B cell (primary cell): ENCODE measurements at regions not wholly inside any gene's neighbourhood (a gene's known extent, or its start where the extent isn't known, plus 50 kb on each side); places are given as distances from the start of the nearest gene placed in this dataset. TPM values are rescaled to one million over a fixed set of nuclear protein-coding genes. Genes with fewer than 3 reads are reported as not detected.

Source experiments
- ATAC-seq: fragments of 200-7000 bp; cut with Tn5 transposase; one replicate; pipeline ENCODE4 v1.10.0; 2021; ENCODE audit warnings: low read depth, mild to moderate bottlenecking, moderate number of reproducible peaks, moderate library complexity
- CTCF ChIA-PET: fragments of 350-600 bp; sonication (Branson Sonifier 250); formaldehyde crosslinking; loops from one replicate; lab custom pipeline; 2021; ENCODE audit warnings: antibody characterized with exemption, inconsistent platforms; lab: Charles Lee
- POLR2A ChIA-PET: fragments of 350-600 bp; sonication (Branson Sonifier 250); formaldehyde crosslinking; loops from one replicate; lab custom pipeline; 2021; ENCODE audit warnings: antibody characterized with exemption; lab: Charles Lee
- DNase-seq: peaks from one replicate; pipeline ENCODE4 v3.0.0; 2013
- H2AFZ ChIP-seq: 2 replicates; pipeline ENCODE4 v1.6.1; 2012; ENCODE audit warnings: mild to moderate bottlenecking, low read depth, low read length; ENCODE audit not compliant: insufficient read depth, poor library complexity, severe bottlenecking
- H3K27ac ChIP-seq, 2 donors: 1 replicate in 1 of 2; 2 replicates in 1 of 2; pipeline ENCODE4 v1.5.1; 2012 to 2013; ENCODE audit warnings: low read length in 2 of 2, mild to moderate bottlenecking in 2 of 2, moderate library complexity in 1 of 2
- H3K27me3 ChIP-seq, 4 experiments: fragments of 200-600 bp in 1 of 4; sonication (generic) in 1 of 4; replicated peaks in 1 of 4; 1 replicate in 2 of 4; 2 replicates in 2 of 4; pipeline versions ENCODE4 v1.6.1 to v1.7.0; 2013 to 2016; ENCODE audit warnings: low read length in 3 of 4, mild to moderate bottlenecking in 2 of 4, mixed read lengths in 1 of 4, moderate library complexity in 1 of 4; ENCODE audit not compliant: insufficient read depth in 4 of 4, control insufficient read depth in 3 of 4; ENCODE audit errors: control extremely low read depth in 1 of 4
- H3K36me3 ChIP-seq, 2 experiments: replicated peaks in 1 of 2; 1 replicate in 1 of 2; 2 replicates in 1 of 2; pipeline versions ENCODE4 v1.6.1 to v1.7.1; 2013; ENCODE audit warnings: low read length in 1 of 2; ENCODE audit not compliant: insufficient read depth in 2 of 2, control insufficient read depth in 1 of 2; ENCODE audit errors: control extremely low read depth in 1 of 2, extremely low read depth in 1 of 2
- H3K4me1 ChIP-seq, 2 donors: fragments of 200-600 bp in 1 of 2; sonication (generic) in 1 of 2; 1 replicate in 1 of 2; 2 replicates in 1 of 2; pipeline versions ENCODE4 v1.5.1 to v1.6.1; 2013 to 2017; ENCODE audit warnings: low read length in 2 of 2; ENCODE audit not compliant: control insufficient read depth in 2 of 2, insufficient read depth in 2 of 2
- H3K4me2 ChIP-seq: replicated peaks from 2 replicates; pipeline ENCODE3; 2012; ENCODE audit warnings: mild to moderate bottlenecking, low read depth, low read length; ENCODE audit not compliant: poor library complexity, severe bottlenecking
- H3K4me3 ChIP-seq, 5 experiments: fragments of 200-600 bp in 1 of 5; sonication (generic) in 1 of 5; 1 replicate in 3 of 5; 2 replicates in 2 of 5; pipeline versions ENCODE4 v1.5.1 to v1.7.0; 2011 to 2016; ENCODE audit warnings: low read length in 4 of 5, mild to moderate bottlenecking in 4 of 5, low read depth in 2 of 5, control low read depth in 1 of 5, moderate library complexity in 1 of 5; ENCODE audit not compliant: insufficient read depth in 1 of 5; ENCODE audit errors: control extremely low read depth in 1 of 5, extremely low read depth in 1 of 5
- H3K79me2 ChIP-seq: fragments of 200-600 bp; sonication (generic); one replicate; pipeline ENCODE4 v1.6.0; 2016; ENCODE audit warnings: low read length; ENCODE audit not compliant: control insufficient read depth, insufficient read depth
- H3K9ac ChIP-seq: fragments of 200-600 bp; sonication (generic); 2 replicates; pipeline ENCODE4 v1.6.1; 2017; ENCODE audit warnings: mild to moderate bottlenecking, low read length, moderate library complexity
- H3K9me3 ChIP-seq, 3 donors: one replicate each; pipeline versions ENCODE4 v1.6.1 to v1.7.1; 2013; ENCODE audit warnings: low read length in 2 of 3; ENCODE audit not compliant: control insufficient read depth in 2 of 3, insufficient read depth in 1 of 3; ENCODE audit errors: control extremely low read depth in 1 of 3
- H4K20me1 ChIP-seq: 2 replicates; pipeline ENCODE4 v1.6.0; 2012; ENCODE audit warnings: mild to moderate bottlenecking, low read length; ENCODE audit not compliant: insufficient read depth, control insufficient read depth, poor library complexity, severe bottlenecking
- H3K27ac Mint-ChIP-seq: one replicate; pipeline ENCODE4 v1.8.0; 2021; ENCODE audit warnings: mixed read lengths
- H3K27me3 Mint-ChIP-seq: one replicate; pipeline ENCODE4 v1.8.0; 2021; ENCODE audit warnings: mixed read lengths
- H3K4me1 Mint-ChIP-seq: one replicate; pipeline ENCODE4 v1.8.0; 2021; ENCODE audit warnings: mixed read lengths
- H3K4me3 Mint-ChIP-seq: one replicate; pipeline ENCODE4 v1.8.0; 2021; ENCODE audit warnings: mixed read lengths
- H3K9me3 Mint-ChIP-seq: one replicate; pipeline ENCODE4 v1.8.0; 2022; ENCODE audit warnings: mixed read lengths; ENCODE audit not compliant: insufficient read depth
- CTCF ChIP-seq: fragments of 200-600 bp; IDR thresholded peaks from one replicate; pipeline ENCODE4 v1.8.0; 2022; ENCODE audit warnings: antibody characterized with exemption, mild to moderate bottlenecking
- EZH2 ChIP-seq: IDR thresholded peaks from 2 replicates; pipeline ENCODE4 v1.6.1; 2012; ENCODE audit warnings: borderline replicate concordance, low read depth, mild to moderate bottlenecking, moderate library complexity, low read length; ENCODE audit not compliant: insufficient read depth, poor library complexity, severe bottlenecking
- intact Hi-C: fragments of 100-400 bp; cut with micrococcal nuclease; formaldehyde crosslinking; loops from one replicate; pipeline ENCODE4 v1.10.0; 2022
- small RNA-seq: library from RNA; depleted of rRNA; stranded (forward); fragments of <200 nt; gene quantifications from one replicate; pipeline ENCODE3, GENCODE V24; 2012; ENCODE audit warnings: low replicate concordance, low read depth; ENCODE audit not compliant: insufficient read length

GRCh38 chr6:27528714-27529113, 55.8 kb upstream of the ZNF184 start:
- TF ChIP-seq CTCF (no peak), EZH2 (no peak)
- Histone ChIP-seq H3K9ac (no peak overlapping the region), H3K27ac (no peak overlapping the region), H3K27me3 (peaks cover 0 to 13% (median 9%) of the 10 kb centered on the region in 4 experiments), H3K4me2 (no peak overlapping the region), H3K36me3 (no peaks in the 10 kb centered on the region), H3K79me2 (no peaks in the 10 kb centered on the region), H2AFZ (no peak overlapping the region), H4K20me1 (no peaks in the 10 kb centered on the region), H3K4me3 (no peak overlapping the region), H3K9me3 (peaks cover 0 to 3% (median 0%) of the 10 kb centered on the region in 3 donors), H3K4me1 (no peaks in the 10 kb centered on the region)
- DNase-seq (no peak), ATAC-seq (no peak)
- Mint-ChIP-seq H3K9me3 (no peaks in the 10 kb centered on the region), H3K27me3 (peaks cover 25% of the 10 kb centered on the region), H3K4me1 (no peaks in the 10 kb centered on the region), H3K27ac (no peak overlapping the region), H3K4me3 (no peak overlapping the region)
- ChIA-PET CTCF (no interaction called here), POLR2A (no interaction called here)
- intact Hi-C loops: no loop called here

Small RNA genes lying in the stretch of these regions (small RNA-seq; reads per million reads assigned to genes)
- gene AL031229.1 (not detected), gene HIST1H4PS1 (not detected), gene RNU6-471P (not detected)
